Gastroesophageal sphincter (tissue), 3 donors: ENCODE measurements at regions not wholly inside any gene's neighbourhood (a gene's known extent, or its start where the extent isn't known, plus 50 kb on each side); places are given as distances from the start of the nearest gene placed in this dataset.

ENCODE experiments used
- CTCF ChIP-seq, 4 experiments: fragments of 200-600 bp in 2 of 4; fragments of 450-650 bp in 2 of 4; sonication (generic) in 1 of 4; IDR thresholded peaks; one replicate each; pipeline ENCODE4 v1.5.1; 2017 to 2019; ENCODE audit warnings: antibody characterized with exemption in 4 of 4, mild to moderate bottlenecking in 2 of 4, moderate library complexity in 2 of 4
- EP300 ChIP-seq: sonication (generic); formaldehyde crosslinking; IDR thresholded peaks from one replicate; pipeline ENCODE4 v1.6.1; 2017; ENCODE audit warnings: antibody characterized with exemption, mild to moderate bottlenecking
- POLR2A ChIP-seq, 2 donors: fragments of 450-650 bp; IDR thresholded peaks; one replicate each; pipeline ENCODE4 v1.6.1; 2017; ENCODE audit warnings: antibody characterized with exemption in 2 of 2, mild to moderate bottlenecking in 2 of 2, moderate library complexity in 1 of 2
- POLR2AphosphoS5 ChIP-seq: sonication (generic); formaldehyde crosslinking; IDR thresholded peaks from one replicate; pipeline ENCODE4 v1.6.1; 2017; ENCODE audit warnings: antibody characterized with exemption

GRCh38 chr6:22153384-22154158 is 143.3 kb downstream of the PRL start:
- TF ChIP-seq CTCF (IDR thresholded peaks at IDR 0.05): no peak
- no peak for TF ChIP-seq EP300
- TF ChIP-seq POLR2A (IDR thresholded peaks at IDR 0.05): no peak
- TF ChIP-seq POLR2AphosphoS5: no peak
